ENCODE measurements at regions not wholly inside any gene's neighbourhood (a gene's known extent, or its start where the extent isn't known, plus 50 kb on each side); places are given as distances from the start of the nearest gene placed in this dataset.

- DNase-seq (ENCODE audit: low read depth): no peak
Observed at GRCh38 chr1:209402697-209403096, 180.8 kb upstream of the CAMK1G start.

DNA sequence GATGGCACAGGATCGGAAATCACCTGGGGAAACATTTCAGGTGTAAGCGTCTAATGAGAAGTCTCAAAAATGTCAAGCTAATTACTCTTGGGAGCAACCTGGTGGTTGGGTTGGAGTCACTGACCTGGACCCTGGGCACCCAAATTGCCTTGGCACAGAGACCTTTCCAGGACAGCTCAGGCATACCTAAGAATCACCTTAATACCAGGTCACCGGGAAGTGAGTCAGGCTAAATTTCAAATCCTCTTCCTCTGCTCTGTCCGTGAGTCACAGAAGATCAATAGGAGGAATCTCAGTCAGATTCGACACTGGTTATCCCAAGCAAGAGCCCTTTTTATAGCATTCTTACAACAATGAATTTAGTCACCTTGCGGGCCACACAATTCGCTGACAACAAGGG is 179.6 kb upstream of the CAMK1G start:
- no peak for DNase-seq (ENCODE audit: low read depth)

DNA sequence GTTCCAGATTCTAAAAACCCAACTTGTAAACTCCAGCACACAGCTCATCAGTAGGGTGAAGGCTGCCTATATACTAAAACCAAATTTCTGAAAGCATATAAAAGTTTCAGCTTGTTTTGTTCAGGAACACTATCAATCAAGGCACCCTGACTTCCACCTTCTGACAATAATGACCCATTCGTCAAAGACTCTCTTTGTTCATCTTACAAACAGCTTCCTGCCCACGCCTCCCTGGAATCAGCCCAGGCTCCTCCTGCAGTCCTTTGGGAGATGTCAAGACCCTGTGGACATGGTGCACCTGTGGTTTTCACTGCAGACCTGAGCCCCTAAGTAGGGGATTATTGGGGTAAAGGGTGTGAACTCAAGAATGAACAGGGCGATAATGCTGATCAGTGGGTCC is 178.9 kb upstream of the CAMK1G start:
- no peak for DNase-seq (ENCODE audit: low read depth)

- no peak for DNase-seq (ENCODE audit: low read depth)
Observed at GRCh38 chr1:209405183-209405814, 178.2 kb upstream of the CAMK1G start.

DNA sequence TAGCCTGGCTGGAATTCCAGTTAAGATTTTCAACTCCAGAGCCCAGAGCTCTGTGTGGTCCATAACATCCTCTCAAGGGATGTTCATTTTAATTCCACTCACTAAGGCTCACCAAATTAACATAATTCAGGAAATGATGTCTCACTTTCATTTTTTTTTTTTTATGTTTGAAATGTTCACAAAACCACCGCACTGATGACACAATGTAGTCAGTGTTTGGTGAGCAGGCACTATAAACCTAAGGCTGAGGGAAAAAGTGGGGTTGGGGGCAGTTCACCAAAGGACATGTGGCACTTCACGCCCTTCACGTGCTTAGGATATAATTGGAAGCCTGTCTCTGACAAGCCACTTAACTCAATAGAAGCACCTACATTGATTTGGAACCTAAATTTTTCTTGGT is 177.3 kb upstream of the CAMK1G start:
- DNase-seq (ENCODE audit: low read depth): no peak

DNA sequence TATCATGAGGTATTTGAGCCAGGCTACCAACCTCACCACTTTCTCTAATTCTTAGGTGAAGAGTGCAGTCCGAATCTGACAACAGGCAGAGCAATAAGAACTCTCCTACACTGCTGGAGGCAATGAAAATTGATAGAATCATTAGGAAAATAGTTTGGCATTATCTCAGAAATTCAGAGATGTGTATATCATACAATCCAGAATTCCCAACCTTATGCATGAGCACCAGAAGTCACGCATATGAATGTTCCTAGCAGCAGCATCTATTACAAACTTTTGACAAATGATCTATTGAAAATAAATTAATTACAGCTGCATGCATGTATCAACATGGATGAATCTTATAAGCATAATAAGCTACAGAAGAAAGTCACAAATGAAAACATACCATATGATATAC is 176.9 kb upstream of the CAMK1G start:
- DNase-seq (ENCODE audit: low read depth): no peak

DNA sequence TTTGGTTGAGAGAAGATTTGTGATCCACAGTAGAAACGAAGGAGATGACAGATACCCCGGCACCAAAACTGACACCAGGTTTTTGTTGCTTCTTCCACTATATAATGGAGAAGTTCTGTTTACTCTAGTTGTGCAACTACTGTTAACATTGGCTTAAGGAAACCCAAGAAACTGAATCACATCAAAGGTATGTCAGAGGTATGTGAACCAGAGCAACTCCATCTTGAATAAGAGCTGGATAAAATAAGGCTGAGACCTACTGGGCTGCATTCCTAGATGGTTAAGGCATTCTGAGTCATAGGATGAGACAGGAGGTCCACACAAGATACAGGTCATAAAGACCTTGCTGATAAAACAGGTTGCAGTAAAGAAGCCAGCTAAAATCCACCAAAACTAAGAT is 173.7 kb upstream of the CAMK1G start:
- no peak for DNase-seq (ENCODE audit: low read depth)

- no peak for DNase-seq (ENCODE audit: low read depth)
Observed at GRCh38 chr1:209411491-209411929, 172.0 kb upstream of the CAMK1G start.

DNA sequence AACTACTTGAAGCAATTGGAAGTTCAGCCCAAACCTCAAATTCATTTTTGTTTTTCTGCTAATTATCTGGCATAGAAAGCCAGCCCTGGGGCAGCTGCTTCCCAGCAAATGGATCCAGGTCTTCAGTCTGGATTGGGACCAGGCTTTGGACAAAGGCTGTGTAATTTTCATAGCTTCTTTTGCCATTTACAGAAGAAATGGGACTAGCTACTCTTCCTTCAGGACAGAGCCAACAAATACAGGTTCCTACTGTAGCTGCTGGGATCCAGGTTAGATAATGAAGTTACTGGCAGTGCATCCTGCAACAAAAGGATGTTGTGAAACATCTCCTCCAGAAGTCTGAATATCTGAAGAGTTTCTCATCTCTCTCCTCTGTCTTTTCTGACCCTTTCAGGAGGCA is 171.5 kb upstream of the CAMK1G start:
- DNase-seq (ENCODE audit: low read depth): no peak

DNA sequence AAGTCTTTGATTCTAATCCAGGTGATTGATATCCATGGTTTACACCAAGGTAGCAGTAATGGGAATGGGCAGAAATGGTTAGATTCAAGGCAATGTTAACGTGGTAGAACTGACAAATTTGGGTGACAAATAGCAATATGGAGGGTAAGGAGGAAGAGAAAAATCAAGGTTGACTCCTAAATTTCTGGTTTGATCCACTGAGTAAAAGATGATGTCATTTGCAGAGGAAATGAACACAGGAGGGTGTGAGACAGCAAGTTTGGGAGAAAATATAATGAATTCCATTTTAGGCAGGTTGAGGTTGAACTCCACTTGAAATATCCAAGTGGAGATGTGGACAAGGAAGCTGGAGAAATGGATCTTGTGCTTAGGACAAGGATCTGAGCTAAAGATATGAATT is 170.9 kb upstream of the CAMK1G start:
- no peak for DNase-seq (ENCODE audit: low read depth)

DNA sequence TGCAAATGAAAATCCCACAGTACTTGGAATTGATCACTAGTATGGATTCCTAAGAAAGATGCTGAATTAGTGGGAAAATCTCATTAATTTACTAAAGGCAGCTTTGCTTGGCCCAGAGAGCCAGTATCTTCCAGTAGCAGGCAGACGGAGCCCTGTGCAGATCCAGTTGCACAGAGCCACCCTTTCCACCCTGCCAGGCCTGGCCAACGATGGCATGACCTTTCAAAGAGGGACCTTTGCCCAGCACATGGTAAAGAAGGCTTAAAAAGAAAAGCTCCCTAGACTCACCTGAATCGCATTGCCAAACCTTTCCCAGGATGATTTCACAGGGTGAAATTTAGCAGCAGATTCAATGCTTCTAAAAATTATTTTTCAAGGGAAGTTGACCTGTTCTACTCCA is 170.5 kb upstream of the CAMK1G start:
- DNase-seq (ENCODE audit: low read depth): no peak

GRCh38 chr1:209414803-209415329 is 168.6 kb upstream of the CAMK1G start:
- no peak for DNase-seq (ENCODE audit: low read depth)

GRCh38 chr1:209416039-209416438 is 167.5 kb upstream of the CAMK1G start:
- no peak for DNase-seq (ENCODE audit: low read depth)

- no peak for DNase-seq (ENCODE audit: low read depth)
Observed at GRCh38 chr1:209416716-209417115, 166.8 kb upstream of the CAMK1G start.

DNA sequence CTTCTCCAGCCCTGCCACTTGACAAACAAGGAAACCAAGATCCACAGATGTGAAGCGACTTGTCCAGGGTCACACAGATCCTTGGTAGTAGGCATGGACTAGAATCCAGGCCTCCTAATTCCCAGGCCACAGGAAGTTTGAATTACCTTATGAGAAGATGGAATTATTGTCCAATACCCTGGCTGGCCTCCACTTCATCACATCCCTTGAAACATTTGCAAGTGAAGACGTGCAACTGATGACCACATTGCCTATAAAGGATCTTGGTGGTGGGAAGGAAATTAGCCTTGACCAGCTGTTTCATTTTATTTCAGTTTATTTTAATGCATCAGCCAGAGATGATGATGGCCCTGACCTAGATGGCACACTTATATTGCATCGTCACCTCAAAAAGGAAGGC is 165.8 kb upstream of the CAMK1G start:
- DNase-seq (ENCODE audit: low read depth): no peak

DNA sequence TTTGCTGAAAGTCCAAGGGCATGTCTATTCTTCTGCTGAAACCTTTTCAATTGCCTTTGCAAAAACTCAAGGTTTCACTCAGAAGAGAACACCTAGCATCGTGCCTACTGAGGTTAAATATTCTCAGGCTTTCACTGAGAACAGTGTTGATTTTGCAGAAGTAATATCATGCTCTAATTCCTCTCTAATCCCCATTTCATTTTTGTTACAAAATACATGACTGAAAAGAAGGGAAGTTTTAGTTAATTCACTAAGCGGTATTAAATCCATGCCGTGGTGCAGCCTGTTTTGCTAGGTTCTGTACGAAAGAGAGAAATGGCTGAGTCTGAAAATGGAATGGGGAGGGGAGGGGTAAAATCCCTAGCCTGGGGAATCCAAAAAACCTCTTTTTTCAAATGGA is 163.2 kb upstream of the CAMK1G start:
- no peak for DNase-seq (ENCODE audit: low read depth)

DNA sequence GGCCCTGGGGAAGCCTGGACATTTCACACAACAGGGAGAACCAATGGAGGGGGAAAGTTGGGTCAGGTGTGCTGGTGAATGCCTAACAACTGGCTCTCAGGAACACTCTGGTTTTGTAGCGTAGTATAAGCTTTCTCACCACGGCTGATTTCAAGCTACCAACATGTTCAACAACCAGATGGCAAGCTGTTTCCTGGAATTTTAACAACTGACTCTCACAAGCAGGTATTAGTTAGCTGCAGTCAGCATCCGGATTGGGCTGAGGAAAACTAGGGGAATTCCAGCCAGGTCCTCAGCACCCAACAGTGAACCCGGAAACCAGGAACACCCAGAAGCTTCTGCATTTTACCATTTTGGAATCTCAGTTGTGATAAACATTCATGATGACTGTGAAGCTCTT is 162.3 kb upstream of the CAMK1G start:
- DNase-seq (ENCODE audit: low read depth): no peak

DNA sequence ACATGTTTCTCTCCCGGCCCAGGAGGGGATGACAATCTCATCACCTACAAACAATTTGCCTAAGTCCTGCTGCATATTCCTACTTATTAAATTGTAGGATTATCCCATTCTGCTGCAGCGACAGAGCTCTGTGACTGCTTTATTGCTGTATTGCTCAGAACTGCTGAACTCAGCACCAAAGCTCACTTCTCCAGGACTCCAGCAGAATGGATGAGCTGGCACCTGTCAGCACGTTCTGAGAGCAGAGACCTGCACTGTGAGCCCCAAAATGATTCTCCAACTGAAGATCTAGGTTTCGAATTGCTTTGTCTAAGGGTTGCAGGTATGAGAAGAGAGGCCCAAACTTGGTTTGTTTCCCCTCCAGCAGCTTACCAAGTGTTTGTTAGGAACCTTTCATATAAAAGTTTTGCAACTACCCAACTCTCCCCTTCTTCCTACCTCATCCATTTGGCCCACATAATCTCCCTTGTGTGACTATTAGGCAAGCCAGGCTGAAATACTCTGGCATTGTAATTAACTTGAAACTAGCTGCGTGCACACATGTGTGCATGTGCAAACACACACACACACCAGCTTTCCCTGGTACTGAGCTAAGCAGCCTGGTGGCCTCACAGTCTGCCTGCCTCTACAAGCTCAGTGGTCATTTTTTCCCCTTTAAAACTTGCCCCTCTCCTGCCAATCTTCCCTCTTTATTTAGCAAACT is 161.4 kb upstream of the CAMK1G start:
- DNase-seq (ENCODE audit: low read depth): no peak

GRCh38 chr1:209425959-209426358 is 157.6 kb upstream of the CAMK1G start:
- no peak for DNase-seq (ENCODE audit: low read depth)

DNA sequence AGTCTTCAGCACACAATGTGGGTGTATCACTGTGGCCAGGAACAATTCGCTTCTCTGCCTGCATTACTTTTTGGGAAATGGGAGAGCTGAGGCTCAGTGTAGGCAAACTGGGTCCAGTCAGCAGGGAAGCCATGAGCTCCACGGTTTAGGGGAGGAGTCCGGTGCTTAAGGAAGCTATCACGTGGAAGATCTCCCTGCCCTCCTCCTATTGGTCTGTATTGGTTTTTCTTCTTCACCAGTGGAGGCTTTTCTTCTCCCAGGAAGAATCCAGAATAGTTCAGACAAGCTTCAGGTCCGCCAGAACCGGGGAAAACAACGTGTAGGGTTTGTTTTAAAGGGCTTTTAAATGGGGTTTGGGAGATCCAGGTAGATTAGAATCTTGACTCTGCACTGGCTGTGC is 156.2 kb upstream of the CAMK1G start:
- DNase-seq (ENCODE audit: low read depth): no peak

- DNase-seq (ENCODE audit: low read depth): no peak
Observed at GRCh38 chr1:209427811-209428210, 155.7 kb upstream of the CAMK1G start.

- no peak for DNase-seq (ENCODE audit: low read depth)
Observed at GRCh38 chr1:209428241-209428921, 155.1 kb upstream of the CAMK1G start.

DNA sequence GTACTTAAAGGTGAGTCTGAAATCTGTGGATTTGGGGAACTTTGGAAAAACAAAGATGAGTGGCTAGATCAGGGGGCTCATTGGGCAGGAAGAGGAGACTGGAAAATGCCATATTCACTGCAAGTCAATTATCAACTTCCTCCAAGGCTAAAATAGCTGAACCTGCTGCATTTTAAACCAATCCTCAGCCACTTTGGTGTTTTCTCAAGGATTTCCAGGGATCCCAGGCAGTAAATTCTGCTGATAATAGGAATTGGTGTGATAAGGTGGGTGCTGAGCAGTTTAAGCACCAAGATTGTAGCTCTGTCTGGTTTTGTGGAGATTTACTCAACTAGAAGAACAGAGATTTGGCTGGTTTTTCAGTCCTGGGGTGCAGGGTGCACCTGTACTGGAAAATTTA is 153.9 kb upstream of the CAMK1G start:
- no peak for DNase-seq (ENCODE audit: low read depth)
